PC-9 (cell line): ENCODE measurements at regions not wholly inside any gene's neighbourhood (a gene's known extent, or its start where the extent isn't known, plus 50 kb on each side); places are given as distances from the start of the nearest gene placed in this dataset.

Experiments used
- BruUV-seq: library from RNA; stranded (reverse); fragments of 400-500 nt; replicated peaks from 2 replicates; lab custom pipeline; 2021; lab: Mats Ljungman, UMichigan
- CTCF ChIA-PET: fragments of 300-600 bp; sonication (Branson Sonifier 250); formaldehyde crosslinking; loops from one replicate; lab custom pipeline; 2022; ENCODE audit warnings: antibody characterized with exemption; lab: Charles Lee
- POLR2A ChIA-PET: fragments of 300-600 bp; sonication (Branson Sonifier 250); formaldehyde crosslinking; loops from one replicate; lab custom pipeline; 2022; ENCODE audit warnings: antibody characterized with exemption; ENCODE audit not compliant: unreplicated experiment; lab: Charles Lee
- DNase-seq, 2 experiments: peaks; one replicate each; pipeline versions ENCODE4 v3.0.0 to v3.0.0-alpha.2; 2015 to 2022; ENCODE audit warnings: mixed read lengths in 1 of 2
- H2AFZ ChIP-seq: fragments of 200-600 bp; sonication (generic); 2 replicates; pipeline ENCODE4 v1.8.1; 2017; ENCODE audit warnings: antibody characterized with exemption
- H3F3A ChIP-seq: fragments of 200-600 bp; sonication (generic); 2 replicates; pipeline ENCODE4 v1.8.1; 2017; ENCODE audit warnings: antibody characterized with exemption, mild to moderate bottlenecking, low read depth; ENCODE audit not compliant: insufficient read depth
- H3K27ac ChIP-seq: fragments of 200-600 bp; sonication (generic); 2 replicates; pipeline ENCODE4 v1.6.1; 2016; ENCODE audit warnings: mixed run types
- H3K27me3 ChIP-seq: fragments of 200-600 bp; sonication (generic); 2 replicates; pipeline ENCODE4 v1.6.1; 2016; ENCODE audit warnings: low read depth, mixed run types; ENCODE audit not compliant: insufficient read depth
- H3K36me3 ChIP-seq: fragments of 200-600 bp; sonication (generic); 2 replicates; pipeline ENCODE4 v1.6.1; 2016; ENCODE audit warnings: low read depth, mixed run types
- H3K4me1 ChIP-seq: fragments of 200-600 bp; sonication (generic); replicated peaks from 2 replicates; pipeline ENCODE4 v1.6.1; 2016; ENCODE audit warnings: mixed run types; ENCODE audit not compliant: insufficient read depth
- H3K4me2 ChIP-seq: fragments of 200-600 bp; sonication (generic); 2 replicates; pipeline ENCODE4 v1.6.1; 2017; ENCODE audit warnings: mixed run types
- H3K4me3 ChIP-seq: fragments of 200-600 bp; sonication (generic); 2 replicates; pipeline ENCODE4 v1.6.1; 2016; ENCODE audit warnings: mixed run types
- H3K79me2 ChIP-seq: fragments of 200-600 bp; sonication (generic); 2 replicates; pipeline ENCODE4 v1.6.1; 2017; ENCODE audit warnings: low read depth, mixed run types
- H3K9me2 ChIP-seq: fragments of 200-600 bp; sonication (generic); 2 replicates; pipeline ENCODE4 v1.8.1; 2017; ENCODE audit warnings: mild to moderate bottlenecking; ENCODE audit not compliant: insufficient read depth
- H3K9me3 ChIP-seq: fragments of 200-600 bp; sonication (generic); 2 replicates; pipeline ENCODE4 v1.8.1; 2016; ENCODE audit warnings: low read depth; ENCODE audit not compliant: insufficient read depth
- H4K20me1 ChIP-seq: fragments of 200-600 bp; sonication (generic); 2 replicates; pipeline ENCODE4 v1.8.1; 2017; ENCODE audit not compliant: insufficient read depth
- EZH2 ChIP-seq: fragments of 200-600 bp; sonication (generic); IDR thresholded peaks from 2 replicates; pipeline ENCODE4 v1.8.0; 2017; ENCODE audit warnings: antibody characterized with exemption, low read depth
- intact Hi-C: fragments of 100-400 bp; cut with micrococcal nuclease; formaldehyde crosslinking; loops from one replicate; pipeline ENCODE4 v1.10.0; 2022; ENCODE audit not compliant: unreplicated experiment
- TF ChIP-seq, protein P1 (sequence below): fragments of 200-600 bp; sonication (generic); conservative IDR thresholded peaks from 2 replicates; pipeline ENCODE4 v1.6.1; 2017; ENCODE audit warnings: mixed run types, antibody characterized with exemption, mild to moderate bottlenecking, moderate library complexity

GRCh38 chr3:79985816-79986215, 218.0 kb upstream of the ROBO1 start:
- Histone ChIP-seq H3F3A (no peaks in the 10 kb centered on the region), H3K27ac (no peak overlapping the region), H3K79me2 (no peaks in the 10 kb centered on the region), H3K9me2 (no peaks in the 10 kb centered on the region), H2AFZ (no peak overlapping the region), H3K36me3 (no peaks in the 10 kb centered on the region), H3K4me1 (0 out of 2 replicates have a peak, but pooled peaks cover 3% of the 10 kb centered on the region), H3K4me2 (no peak overlapping the region), H4K20me1 (no peaks in the 10 kb centered on the region), H3K9me3 (no peaks in the 10 kb centered on the region), H3K4me3 (no peak overlapping the region), H3K27me3 (no peaks in the 10 kb centered on the region)
- ChIA-PET POLR2A (no interaction called here), CTCF (no interaction called here)
- no TSS peak for BruUV-seq
- no peak for DNase-seq
- no peak for TF ChIP-seq EZH2
- TF ChIP-seq, protein P1, sequence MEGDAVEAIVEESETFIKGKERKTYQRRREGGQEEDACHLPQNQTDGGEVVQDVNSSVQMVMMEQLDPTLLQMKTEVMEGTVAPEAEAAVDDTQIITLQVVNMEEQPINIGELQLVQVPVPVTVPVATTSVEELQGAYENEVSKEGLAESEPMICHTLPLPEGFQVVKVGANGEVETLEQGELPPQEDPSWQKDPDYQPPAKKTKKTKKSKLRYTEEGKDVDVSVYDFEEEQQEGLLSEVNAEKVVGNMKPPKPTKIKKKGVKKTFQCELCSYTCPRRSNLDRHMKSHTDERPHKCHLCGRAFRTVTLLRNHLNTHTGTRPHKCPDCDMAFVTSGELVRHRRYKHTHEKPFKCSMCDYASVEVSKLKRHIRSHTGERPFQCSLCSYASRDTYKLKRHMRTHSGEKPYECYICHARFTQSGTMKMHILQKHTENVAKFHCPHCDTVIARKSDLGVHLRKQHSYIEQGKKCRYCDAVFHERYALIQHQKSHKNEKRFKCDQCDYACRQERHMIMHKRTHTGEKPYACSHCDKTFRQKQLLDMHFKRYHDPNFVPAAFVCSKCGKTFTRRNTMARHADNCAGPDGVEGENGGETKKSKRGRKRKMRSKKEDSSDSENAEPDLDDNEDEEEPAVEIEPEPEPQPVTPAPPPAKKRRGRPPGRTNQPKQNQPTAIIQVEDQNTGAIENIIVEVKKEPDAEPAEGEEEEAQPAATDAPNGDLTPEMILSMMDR, result no peak
- intact Hi-C loops, result no loop called here

GRCh38 chr3:79983118-79983517, 215.3 kb upstream of the ROBO1 start:
- no peaks in the 10 kb centered on the region for H4K20me1 ChIP-seq
- no peak for DNase-seq
- TF ChIP-seq, protein P1, result no peak
- TF ChIP-seq EZH2, result no peak
- H3K27ac ChIP-seq, result no peak overlapping the region
- intact Hi-C loops, result no loop called here
- H2AFZ ChIP-seq, result no peak overlapping the region
- no peak overlapping the region for H3K4me3 ChIP-seq
- H3F3A ChIP-seq, result no peaks in the 10 kb centered on the region
- H3K36me3 ChIP-seq, result no peaks in the 10 kb centered on the region
- no peak overlapping the region for H3K4me2 ChIP-seq
- CTCF ChIA-PET, result no interaction called here
- no peaks in the 10 kb centered on the region for H3K9me2 ChIP-seq
- 0 out of 2 replicates have a peak, but pooled peaks cover 3% of the 10 kb centered on the region for H3K4me1 ChIP-seq
- no peaks in the 10 kb centered on the region for H3K27me3 ChIP-seq
- H3K79me2 ChIP-seq, result no peaks in the 10 kb centered on the region
- POLR2A ChIA-PET, result no interaction called here
- H3K9me3 ChIP-seq, result no peaks in the 10 kb centered on the region
- BruUV-seq, result no TSS peak

DNA sequence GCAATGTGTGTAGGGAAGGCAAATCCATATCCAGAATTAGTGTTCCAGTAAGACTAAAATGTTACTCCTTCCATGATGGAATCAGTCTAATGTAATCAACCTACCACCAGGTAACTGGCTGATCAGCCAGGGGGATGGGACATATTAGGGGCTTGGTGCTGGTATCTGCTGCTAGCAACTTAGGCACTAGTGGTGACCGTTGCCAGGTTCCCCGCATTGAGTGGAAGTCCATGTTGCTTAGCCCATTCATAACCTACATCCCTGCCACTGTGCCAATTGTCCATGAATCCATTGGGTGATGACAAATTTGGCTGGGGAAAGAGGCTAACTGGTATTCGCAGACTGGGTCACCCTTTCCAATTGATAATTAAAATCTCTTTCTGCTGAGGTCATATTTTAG, 212.2 kb upstream of the ROBO1 start:
- no peak overlapping the region for H3K27ac ChIP-seq
- no peaks in the 10 kb centered on the region for H3K9me3 ChIP-seq
- no peaks in the 10 kb centered on the region for H3K9me2 ChIP-seq
- no peaks in the 10 kb centered on the region for H3K36me3 ChIP-seq
- ChIA-PET CTCF (no interaction called here), POLR2A (no interaction called here)
- H3K4me3 ChIP-seq, result no peak overlapping the region
- no peaks in the 10 kb centered on the region for H4K20me1 ChIP-seq
- no peaks in the 10 kb centered on the region for H3K4me1 ChIP-seq
- no TSS peak for BruUV-seq
- no peaks in the 10 kb centered on the region for H3K27me3 ChIP-seq
- intact Hi-C loops, result no loop called here
- no peak overlapping the region for H3K4me2 ChIP-seq
- no peak for TF ChIP-seq EZH2
- TF ChIP-seq, protein P1, result no peak
- H3F3A ChIP-seq, result no peaks in the 10 kb centered on the region
- no peaks in the 10 kb centered on the region for H3K79me2 ChIP-seq
- no peak overlapping the region for H2AFZ ChIP-seq
- no peak for DNase-seq
